GM23338 (cell line): ENCODE measurements at regions not wholly inside any gene's neighbourhood (a gene's known extent, or its start where the extent isn't known, plus 50 kb on each side); places are given as distances from the start of the nearest gene placed in this dataset.

Experiments
- ATAC-seq: fragments of 200-7000 bp; cut with Tn5 transposase; 3 replicates; pipeline ENCODE4 v1.9.1; 2020
- DNase-seq: peaks from one replicate; pipeline ENCODE4 v3.0.0-alpha.2; 2015; ENCODE audit warnings: low spot score
- H2AFZ ChIP-seq: fragments of 200-600 bp; sonication (generic); 2 replicates; pipeline ENCODE4 v1.8.0; 2016; ENCODE audit warnings: antibody characterized with exemption, mild to moderate bottlenecking, moderate library complexity
- H3F3A ChIP-seq: fragments of 200-600 bp; sonication (generic); replicated peaks from 2 replicates; pipeline ENCODE4 v1.8.0; 2017; ENCODE audit warnings: antibody characterized with exemption, mixed run types, low read depth
- H3K27ac ChIP-seq: fragments of 200-600 bp; sonication (generic); 2 replicates; pipeline ENCODE4 v1.6.1; 2016; ENCODE audit warnings: low read depth
- H3K27me3 ChIP-seq: fragments of 200-600 bp; sonication (generic); 2 replicates; pipeline ENCODE4 v1.8.0; 2016; ENCODE audit warnings: mild to moderate bottlenecking, mixed run types, moderate library complexity; ENCODE audit not compliant: insufficient read depth
- H3K36me3 ChIP-seq: fragments of 200-600 bp; sonication (generic); 2 replicates; pipeline ENCODE4 v1.8.0; 2016; ENCODE audit warnings: mild to moderate bottlenecking; ENCODE audit not compliant: insufficient read depth
- H3K4me1 ChIP-seq: fragments of 200-600 bp; sonication (generic); 2 replicates; pipeline ENCODE4 v1.8.0; 2016; ENCODE audit warnings: mild to moderate bottlenecking, moderate library complexity; ENCODE audit not compliant: insufficient read depth
- H3K4me2 ChIP-seq: fragments of 200-600 bp; sonication (generic); 2 replicates; pipeline ENCODE4 v1.7.1; 2017; ENCODE audit warnings: mixed run types
- H3K4me3 ChIP-seq: fragments of 200-600 bp; sonication (generic); 2 replicates; pipeline ENCODE4 v1.6.1; 2016; ENCODE audit warnings: mixed run types
- H3K79me2 ChIP-seq: fragments of 200-600 bp; sonication (generic); replicated peaks from 2 replicates; pipeline ENCODE4 v1.8.0; 2017; ENCODE audit warnings: mild to moderate bottlenecking; ENCODE audit not compliant: insufficient read depth
- H3K9me2 ChIP-seq: fragments of 200-600 bp; sonication (generic); 2 replicates; pipeline ENCODE4 v1.8.0; 2017; ENCODE audit not compliant: insufficient read depth
- H4K20me1 ChIP-seq: fragments of 200-600 bp; sonication (generic); replicated peaks from 2 replicates; pipeline ENCODE4 v1.8.0; 2017; ENCODE audit warnings: mild to moderate bottlenecking; ENCODE audit not compliant: insufficient read depth
- H3K27ac Mint-ChIP-seq: 2 replicates; pipeline ENCODE4 v1.8.0; 2020; ENCODE audit warnings: inconsistent platforms, mild to moderate bottlenecking, moderate library complexity, mixed read lengths
- H3K27me3 Mint-ChIP-seq: 3 replicates; pipeline ENCODE4 v1.8.0; 2022; ENCODE audit warnings: low read depth, mild to moderate bottlenecking, moderate library complexity, mixed read lengths, inconsistent platforms; ENCODE audit not compliant: insufficient read depth, poor library complexity
- H3K36me3 Mint-ChIP-seq: 3 replicates; pipeline ENCODE4 v1.8.0; 2021; ENCODE audit warnings: low read depth, mild to moderate bottlenecking, inconsistent platforms, moderate library complexity, mixed read lengths
- H3K4me1 Mint-ChIP-seq: 3 replicates; pipeline ENCODE4 v1.8.0; 2020; ENCODE audit warnings: mild to moderate bottlenecking, inconsistent platforms, mixed read lengths
- H3K4me3 Mint-ChIP-seq: 3 replicates; pipeline ENCODE4 v1.8.0; 2021; ENCODE audit warnings: moderate library complexity, mild to moderate bottlenecking, inconsistent platforms, mixed read lengths
- H3K9me3 Mint-ChIP-seq: 3 replicates; pipeline ENCODE4 v1.8.0; 2020; ENCODE audit warnings: moderate library complexity, mild to moderate bottlenecking, inconsistent platforms, mixed read lengths
- CREB1 ChIP-seq: fragments of 250-450 bp; sonication (Bioruptor Pico); IDR thresholded peaks from 2 replicates; pipeline ENCODE4 v1.5.0; 2020; ENCODE audit warnings: low read depth, mild to moderate bottlenecking, moderate library complexity
- CTCF ChIP-seq, 2 experiments: fragments of 200-600 bp in 1 of 2; sonication (generic) in 1 of 2; conservative IDR thresholded peaks; 2 replicates each; pipeline versions ENCODE4 v1.5.1 to v1.6.1; 2016 to 2017; ENCODE audit warnings: antibody characterized with exemption in 2 of 2, low read depth in 2 of 2, mild to moderate bottlenecking in 2 of 2, moderate library complexity in 1 of 2
- ETS1 ChIP-seq: IDR thresholded peaks from 2 replicates; pipeline ENCODE4 v1.6.1; 2016; ENCODE audit warnings: antibody characterized with exemption
- EZH2 ChIP-seq: fragments of 200-600 bp; sonication (generic); IDR thresholded peaks from one replicate; pipeline ENCODE4 v1.8.0; 2017; ENCODE audit warnings: antibody characterized with exemption, mild to moderate bottlenecking, low read depth; ENCODE audit not compliant: unreplicated experiment
- EZH2phosphoT487 ChIP-seq: fragments of 200-600 bp; sonication (generic); IDR thresholded peaks from one replicate; pipeline ENCODE4 v1.8.1; 2018; ENCODE audit warnings: antibody characterized with exemption; ENCODE audit not compliant: unreplicated experiment
- JUNB ChIP-seq: IDR thresholded peaks from one replicate; pipeline ENCODE4 v1.6.1; 2016; ENCODE audit warnings: antibody characterized with exemption; ENCODE audit not compliant: unreplicated experiment
- NANOG ChIP-seq: IDR thresholded peaks from 2 replicates; pipeline ENCODE4 v1.6.1; 2016; ENCODE audit warnings: antibody characterized with exemption, borderline replicate concordance
- POLR2AphosphoS5 ChIP-seq: IDR thresholded peaks from 2 replicates; pipeline ENCODE4 v1.6.1; 2016; ENCODE audit warnings: antibody characterized with exemption, low read depth
- REST ChIP-seq: IDR thresholded peaks from one replicate; pipeline ENCODE4 v1.6.1; 2018; ENCODE audit warnings: antibody characterized with exemption; ENCODE audit not compliant: unreplicated experiment
- STAT1 ChIP-seq: IDR thresholded peaks from one replicate; pipeline ENCODE4 v1.6.1; 2016; ENCODE audit warnings: antibody characterized with exemption; ENCODE audit not compliant: unreplicated experiment
- ZNF114 ChIP-seq: fragments of 250-450 bp; sonication (Bioruptor Pico); IDR thresholded peaks from 2 replicates; pipeline ENCODE4 v1.5.0; 2020; ENCODE audit warnings: mild to moderate bottlenecking, moderate library complexity
- ZNF331 ChIP-seq: fragments of 250-450 bp; sonication (Bioruptor Pico); IDR thresholded peaks from 2 replicates; pipeline ENCODE4 v1.5.0; 2020; ENCODE audit warnings: low read depth, mild to moderate bottlenecking, moderate library complexity
- ZNF462 ChIP-seq: fragments of 250-450 bp; sonication (Bioruptor Pico); IDR thresholded peaks from 2 replicates; pipeline ENCODE4 v1.5.0; 2020; ENCODE audit warnings: mild to moderate bottlenecking, moderate library complexity

- no peak overlapping the region for H3K4me2 ChIP-seq
- H3F3A ChIP-seq, result no peaks in the 10 kb centered on the region
- no peaks in the 10 kb centered on the region for H3K27me3 ChIP-seq
- H2AFZ ChIP-seq, result no peak overlapping the region
- Mint-ChIP-seq H3K27ac (no peak overlapping the region), H3K4me1 (0 out of 3 replicates have a peak, but pooled peaks cover under 1% of the 10 kb centered on the region), H3K27me3 (peaks cover 5% of the 10 kb centered on the region), H3K9me3 (no peaks in the 10 kb centered on the region), H3K36me3 (no peaks in the 10 kb centered on the region), H3K4me3 (no peak overlapping the region)
- DNase-seq, result no peak
- 0 out of 2 replicates have a peak, but pooled peaks cover 5% of the 10 kb centered on the region for H3K9me2 ChIP-seq
- TF ChIP-seq ETS1, result no peak
- no peak for TF ChIP-seq JUNB
- TF ChIP-seq EZH2phosphoT487, result no peak
- TF ChIP-seq POLR2AphosphoS5, result no peak
- TF ChIP-seq ZNF114 (CRISPR knock-in tag), result no peak
- TF ChIP-seq CREB1, result no peak
- TF ChIP-seq CTCF (conservative IDR thresholded peaks at IDR 0.05; ENCODE audit: low read depth in 2 of 2), result no peak
- TF ChIP-seq NANOG, result no peak
- TF ChIP-seq ZNF331 (CRISPR knock-in tag), result no peak
- TF ChIP-seq ZNF462 (CRISPR knock-in tag), result no peak
- TF ChIP-seq STAT1, result no peak
- no peak for TF ChIP-seq REST
- TF ChIP-seq EZH2, result no peak
- no peaks in the 10 kb centered on the region for H3K4me1 ChIP-seq
- no peak overlapping the region for H3K27ac ChIP-seq
- no peaks in the 10 kb centered on the region for H3K36me3 ChIP-seq
- H4K20me1 ChIP-seq, result no peaks in the 10 kb centered on the region; the same call in 1 of the 2 replicates
- no peak overlapping the region for H3K4me3 ChIP-seq
- no peaks in the 10 kb centered on the region for H3K79me2 ChIP-seq
- no peak for ATAC-seq
Observed at GRCh38 chr6:137776786-137777686, 90.0 kb upstream of the TNFAIP3 start.
